Mucosa of descending colon (tissue), 3 donors: ENCODE measurements at regions not wholly inside any gene's neighbourhood (a gene's known extent, or its start where the extent isn't known, plus 50 kb on each side); places are given as distances from the start of the nearest gene placed in this dataset.

Source experiments
- ATAC-seq: fragments of 200-7000 bp; cut with Tn5 transposase; one replicate; pipeline ENCODE4 v1.9.1; 2020; ENCODE audit warnings: mild to moderate bottlenecking, moderate library complexity
- DNase-seq, 3 donors: peaks; one replicate each; pipeline ENCODE4 v3.0.0-alpha.2; 2020
- H3K36me3 ChIP-seq: fragments of 200-600 bp; one replicate; pipeline ENCODE4 v1.8.0; 2021; ENCODE audit warnings: low read depth, mild to moderate bottlenecking
- H3K4me1 ChIP-seq: fragments of 200-600 bp; one replicate; pipeline ENCODE4 v1.8.0; 2021; ENCODE audit warnings: low read depth, mild to moderate bottlenecking
- H3K4me3 ChIP-seq: fragments of 200-600 bp; one replicate; pipeline ENCODE4 v1.8.0; 2021; ENCODE audit warnings: mild to moderate bottlenecking
- H3K9me3 ChIP-seq: fragments of 200-600 bp; one replicate; pipeline ENCODE4 v1.8.0; 2021; ENCODE audit warnings: mild to moderate bottlenecking
- intact Hi-C, 2 donors: fragments of 100-400 bp; cut with DNase I in 1 of 2; cut with micrococcal nuclease in 1 of 2; formaldehyde crosslinking; loops; one replicate each; pipeline versions ENCODE4 v1.11.0 to v1.11.1; 2022; cut with DNase I, micrococcal nuclease
- TF ChIP-seq, protein P1 (sequence below): fragments of 200-600 bp; IDR thresholded peaks from one replicate; pipeline ENCODE4 v1.8.0; 2022; ENCODE audit warnings: antibody characterized with exemption, mild to moderate bottlenecking
- donor health status: DM: no; HTN: no; CAD: no; lungs with moderate emphysema.
- donor health status: DM: no; HTN: no; CAD: no.
- donor health status: DM: no; HTN: yes; CAD: no.

DNA sequence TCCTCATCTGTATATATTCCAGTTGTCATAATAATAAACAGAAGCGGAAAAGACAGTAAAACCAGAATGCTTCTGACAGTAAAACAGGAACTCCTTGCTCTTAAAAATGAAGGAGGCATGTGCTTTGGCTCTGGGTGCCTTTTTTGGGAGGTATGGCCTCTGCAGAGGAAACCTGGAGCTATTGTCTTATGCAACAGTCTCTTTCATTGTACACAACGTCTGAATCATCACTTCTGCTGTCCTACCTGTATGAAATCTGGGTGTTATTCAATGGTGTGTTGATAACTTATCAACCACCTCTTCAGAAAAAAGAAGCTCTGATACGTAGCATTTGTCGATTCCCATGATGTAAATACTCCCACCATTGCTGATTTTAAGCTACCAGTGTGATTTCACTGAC lies 64.8 kb downstream of the CDCA7 start:
- H3K9me3 ChIP-seq = no peaks in the 10 kb centered on the region
- intact Hi-C loops = no loop called here
- ATAC-seq (no peak), DNase-seq (no peak)
- no peak overlapping the region for H3K4me3 ChIP-seq
- no peaks in the 10 kb centered on the region for H3K36me3 ChIP-seq
- H3K4me1 ChIP-seq = no peaks in the 10 kb centered on the region
- TF ChIP-seq, protein P1, sequence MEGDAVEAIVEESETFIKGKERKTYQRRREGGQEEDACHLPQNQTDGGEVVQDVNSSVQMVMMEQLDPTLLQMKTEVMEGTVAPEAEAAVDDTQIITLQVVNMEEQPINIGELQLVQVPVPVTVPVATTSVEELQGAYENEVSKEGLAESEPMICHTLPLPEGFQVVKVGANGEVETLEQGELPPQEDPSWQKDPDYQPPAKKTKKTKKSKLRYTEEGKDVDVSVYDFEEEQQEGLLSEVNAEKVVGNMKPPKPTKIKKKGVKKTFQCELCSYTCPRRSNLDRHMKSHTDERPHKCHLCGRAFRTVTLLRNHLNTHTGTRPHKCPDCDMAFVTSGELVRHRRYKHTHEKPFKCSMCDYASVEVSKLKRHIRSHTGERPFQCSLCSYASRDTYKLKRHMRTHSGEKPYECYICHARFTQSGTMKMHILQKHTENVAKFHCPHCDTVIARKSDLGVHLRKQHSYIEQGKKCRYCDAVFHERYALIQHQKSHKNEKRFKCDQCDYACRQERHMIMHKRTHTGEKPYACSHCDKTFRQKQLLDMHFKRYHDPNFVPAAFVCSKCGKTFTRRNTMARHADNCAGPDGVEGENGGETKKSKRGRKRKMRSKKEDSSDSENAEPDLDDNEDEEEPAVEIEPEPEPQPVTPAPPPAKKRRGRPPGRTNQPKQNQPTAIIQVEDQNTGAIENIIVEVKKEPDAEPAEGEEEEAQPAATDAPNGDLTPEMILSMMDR = no peak

- TF ChIP-seq, protein P1 = no peak
- Histone ChIP-seq H3K4me1 (no peaks in the 10 kb centered on the region), H3K36me3 (no peaks in the 10 kb centered on the region), H3K9me3 (no peaks in the 10 kb centered on the region), H3K4me3 (no peak overlapping the region)
- ATAC-seq (no peak), DNase-seq (no peak)
- intact Hi-C loops = no loop called here
Observed at GRCh38 chr2:173424886-173425285, 70.2 kb downstream of the CDCA7 start.

- no peak for ATAC-seq
- intact Hi-C loops = no loop called here
- no peaks in the 10 kb centered on the region for H3K9me3 ChIP-seq
- no peak for DNase-seq
- no peak overlapping the region for H3K4me3 ChIP-seq
- no peaks in the 10 kb centered on the region for H3K4me1 ChIP-seq
- H3K36me3 ChIP-seq = no peaks in the 10 kb centered on the region
- TF ChIP-seq, protein P1 = no peak
Observed at GRCh38 chr2:173427887-173428668, 73.4 kb downstream of the CDCA7 start.

DNA sequence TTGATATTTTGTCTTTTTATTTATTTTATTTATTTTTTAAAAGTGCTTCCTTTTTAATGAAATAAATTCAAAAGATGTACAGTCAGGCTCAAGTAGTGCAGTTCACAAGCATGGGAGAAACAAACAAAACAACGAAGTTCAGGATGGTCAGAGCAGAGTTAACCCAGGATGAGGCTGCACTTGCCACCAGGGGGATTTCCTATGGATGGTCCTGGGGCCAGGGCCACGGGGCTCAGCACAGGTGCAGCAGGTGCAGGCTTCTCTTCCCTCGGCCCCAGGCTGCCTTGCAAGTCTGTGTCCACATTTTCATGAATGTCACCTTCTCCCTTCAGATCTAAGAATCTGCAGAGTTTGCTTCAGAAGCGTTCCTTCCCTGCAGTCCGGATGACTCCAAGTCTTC lies 76.5 kb downstream of the CDCA7 start:
- H3K9me3 ChIP-seq = no peaks in the 10 kb centered on the region

GRCh38 chr2:173432049-173432754 lies 77.5 kb downstream of the CDCA7 start:
- DNase-seq (no peak), ATAC-seq (no peak)
- H3K4me1 ChIP-seq = no peaks in the 10 kb centered on the region
- H3K4me3 ChIP-seq = no peak overlapping the region
- TF ChIP-seq, protein P1 = no peak
- intact Hi-C loops = no loop called here
- H3K36me3 ChIP-seq = no peaks in the 10 kb centered on the region
- no peaks in the 10 kb centered on the region for H3K9me3 ChIP-seq

More for the DNA sequence above, 76.5 kb downstream of the CDCA7 start:
- TF ChIP-seq, protein P1 = no peak
- no peaks in the 10 kb centered on the region for H3K36me3 ChIP-seq
- no peak for DNase-seq
- no peaks in the 10 kb centered on the region for H3K4me1 ChIP-seq
- no peak overlapping the region for H3K4me3 ChIP-seq
- no peak for ATAC-seq
- intact Hi-C loops = no loop called here
